SK-N-SH (cell line): ENCODE measurements at regions not wholly inside any gene's neighbourhood (a gene's known extent, or its start where the extent isn't known, plus 50 kb on each side); places are given as distances from the start of the nearest gene placed in this dataset.
A peak's percentile ranks its signal among the peaks of the same experiment; 100 is the strongest.

Experiments used
- CTCF ChIA-PET: fragments of 300-600, 350-600 bp; formaldehyde crosslinking; extraction: SDS; loops from one replicate; lab custom pipeline; 2021; lab: Yijun Ruan, JAX
- POLR2A ChIA-PET: fragments of 350-600 bp; sonication (Branson Sonifier 250); formaldehyde crosslinking; extraction: SDS; loops from one replicate; lab custom pipeline; 2020; ENCODE audit warnings: antibody characterized with exemption, inconsistent platforms; lab: Yijun Ruan, JAX
- DNase-seq: peaks from one replicate; pipeline ENCODE4 v3.0.0; 2012
- H2AFZ ChIP-seq: fragments of 200-600 bp; sonication (generic); 2 replicates; pipeline ENCODE4 v1.8.1; 2016; ENCODE audit warnings: antibody characterized with exemption, mild to moderate bottlenecking, low read depth
- H3F3A ChIP-seq: fragments of 200-600 bp; sonication (generic); replicated peaks from 2 replicates; pipeline ENCODE3; 2016; ENCODE audit warnings: antibody characterized with exemption, mild to moderate bottlenecking; ENCODE audit not compliant: insufficient read depth
- H3K27ac ChIP-seq, 2 experiments: fragments of 200-500 bp in 1 of 2; fragments of 200-600 bp in 1 of 2; sonication (Bioruptor generic) in 1 of 2; sonication (generic), shearing (Covaris generic) in 1 of 2; 2 replicates each; pipeline versions ENCODE4 v1.5.1 to v1.6.1; 2014 to 2016; ENCODE audit warnings: low read depth in 2 of 2, inconsistent platforms in 1 of 2, low read length in 1 of 2, mild to moderate bottlenecking in 1 of 2, mixed read lengths in 1 of 2
- H3K27me3 ChIP-seq: fragments of 200-600 bp; sonication (generic), shearing (Covaris generic); 2 replicates; pipeline ENCODE4 v1.6.1; 2016; ENCODE audit warnings: mixed run types; ENCODE audit not compliant: insufficient read depth
- H3K36me3 ChIP-seq, 2 experiments: fragments of 200-500 bp in 1 of 2; fragments of 200-600 bp in 1 of 2; sonication (Bioruptor generic) in 1 of 2; sonication (generic) in 1 of 2; replicated peaks in 1 of 2; 2 replicates each; pipeline versions ENCODE3 to v1.5.1; 2014 to 2016; ENCODE audit warnings: low read length in 1 of 2, mild to moderate bottlenecking in 1 of 2; ENCODE audit not compliant: insufficient read depth in 2 of 2, control insufficient read depth in 1 of 2
- H3K4me1 ChIP-seq, 2 experiments: fragments of 200-500 bp in 1 of 2; fragments of 200-600 bp in 1 of 2; sonication (Bioruptor generic) in 1 of 2; sonication (generic), shearing (Covaris generic) in 1 of 2; 2 replicates each; pipeline versions ENCODE4 v1.5.1 to v1.6.1; 2014 to 2016; ENCODE audit warnings: low read depth in 1 of 2, low read length in 1 of 2, mixed run types in 1 of 2; ENCODE audit not compliant: insufficient read depth in 2 of 2, control insufficient read depth in 1 of 2
- H3K4me2 ChIP-seq: fragments of 200-600 bp; sonication (generic), shearing (Covaris generic); 2 replicates; pipeline ENCODE4 v1.6.1; 2017; ENCODE audit warnings: mixed run types
- H3K4me3 ChIP-seq, 2 experiments: fragments of 200-500 bp in 1 of 2; fragments of 200-600 bp in 1 of 2; sonication (Bioruptor generic) in 1 of 2; sonication (generic), shearing (Covaris generic) in 1 of 2; 2 replicates each; pipeline versions ENCODE4 v1.5.1 to v1.8.1; 2014 to 2016; ENCODE audit warnings: low read depth in 2 of 2, inconsistent platforms in 1 of 2, low read length in 1 of 2, mild to moderate bottlenecking in 1 of 2, mixed read lengths in 1 of 2, moderate library complexity in 1 of 2
- H3K79me2 ChIP-seq: fragments of 200-600 bp; sonication (generic); 2 replicates; pipeline ENCODE4 v1.8.1; 2017; ENCODE audit warnings: mild to moderate bottlenecking; ENCODE audit not compliant: insufficient read depth
- H3K9ac ChIP-seq: fragments of 200-600 bp; sonication (generic); 2 replicates; pipeline ENCODE4 v1.6.1; 2017; ENCODE audit warnings: mixed run types
- H3K9me2 ChIP-seq: fragments of 200-600 bp; sonication (generic); 2 replicates; pipeline ENCODE4 v1.6.1; 2017; ENCODE audit warnings: mixed run types
- H3K9me3 ChIP-seq: fragments of 200-600 bp; sonication (generic); 2 replicates; pipeline ENCODE4 v1.6.1; 2017; ENCODE audit warnings: mixed run types, mild to moderate bottlenecking, moderate library complexity
- H4K20me1 ChIP-seq: fragments of 200-600 bp; sonication (generic); 2 replicates; pipeline ENCODE4 v1.6.1; 2017; ENCODE audit warnings: mild to moderate bottlenecking, mixed run types; ENCODE audit not compliant: insufficient read depth
- CTCF ChIP-seq: fragments of 200-600 bp; sonication (generic); IDR thresholded peaks from 2 replicates; pipeline ENCODE4 v1.6.1; 2017; ENCODE audit warnings: antibody characterized with exemption, mild to moderate bottlenecking, moderate library complexity
- EZH2phosphoT487 ChIP-seq: fragments of 200-600 bp; sonication (generic); IDR thresholded peaks from 2 replicates; pipeline ENCODE4 v1.6.1; 2017; ENCODE audit warnings: low read depth, mixed run types, mild to moderate bottlenecking, antibody characterized with exemption, moderate library complexity, borderline replicate concordance
- FOSL2 ChIP-seq: IDR thresholded peaks from 2 replicates; pipeline ENCODE4 v1.4.0; 2012; ENCODE audit warnings: low read depth, mild to moderate bottlenecking, moderate library complexity, borderline replicate concordance
- GABPA ChIP-seq: IDR thresholded peaks from 2 replicates; pipeline ENCODE4 v1.4.0; 2012; ENCODE audit warnings: low read depth, mild to moderate bottlenecking
- GATA2 ChIP-seq: sonication (generic); formaldehyde crosslinking; IDR thresholded peaks from 2 replicates; pipeline ENCODE4 v1.5.0; 2020; ENCODE audit warnings: mild to moderate bottlenecking, missing genetic modification reagents
- MAX ChIP-seq: IDR thresholded peaks from 2 replicates; pipeline ENCODE4 v1.4.0; 2012; ENCODE audit warnings: low read depth
- POLR2AphosphoS5 ChIP-seq: IDR thresholded peaks from 2 replicates; pipeline ENCODE4 v1.6.1; 2012; ENCODE audit warnings: low read depth, low read length
- TAF1 ChIP-seq: IDR thresholded peaks from 2 replicates; pipeline ENCODE4 v1.6.1; 2012; ENCODE audit warnings: low read depth, mild to moderate bottlenecking, low read length, moderate library complexity, borderline replicate concordance
- ZBTB33 ChIP-seq: IDR thresholded peaks from 2 replicates; pipeline ENCODE4 v1.4.0; 2012; ENCODE audit warnings: low read depth, borderline replicate concordance
- WGBS: methylation state at CpG from one replicate; pipeline ENCODE4 v1.1.6; 2017; ENCODE audit warnings: low lambda C conversion rate; 5-methylcytosine and 5-hydroxymethylcytosine counted together

GRCh38 chr5:171629628-171630349 lies 155.8 kb upstream of the SMIM23 start (continued):
- TF ChIP-seq ZBTB33 = no peak
- TF ChIP-seq POLR2AphosphoS5 = no peak
- TF ChIP-seq FOSL2 = no peak
- TF ChIP-seq EZH2phosphoT487 = no peak
- TF ChIP-seq MAX = no peak
- no peak for TF ChIP-seq GABPA
- TF ChIP-seq TAF1 = no peak
- TF ChIP-seq GATA2 (CRISPR knock-in tag) = no peak

- Histone ChIP-seq H3K9me2 (no peaks in the 10 kb centered on the region), H4K20me1 (no peaks in the 10 kb centered on the region), H2AFZ (0 out of 2 replicates have a peak overlapping the region, but pooled peaks have one; percentile 35), H3K4me3 (no peak overlapping the region), H3K27me3 (0 out of 2 replicates have a peak, but pooled peaks cover 9% of the 10 kb centered on the region), H3F3A (no peaks in the 10 kb centered on the region), H3K36me3 (no peaks in the 10 kb centered on the region), H3K4me2 (peak overlapping the region; percentile 54), H3K4me1 (peaks cover 0 to 11% of the 10 kb centered on the region in 2 experiments; a peak in 1 of 4 replicates), H3K27ac (no peak overlapping the region), H3K9ac (no peak overlapping the region), H3K9me3 (no peaks in the 10 kb centered on the region), H3K79me2 (no peaks in the 10 kb centered on the region)
- 46% methylated on average over 11 of the region's 11 CpGs for WGBS
- DNase-seq = no peak
- no peak for TF ChIP-seq POLR2AphosphoS5
- 0 out of 2 replicates have a peak, but pooled peaks have one; percentile 7 for TF ChIP-seq CTCF
- CTCF ChIA-PET = interaction anchor here (0.6 to 4.9 kb wide), 49 partner anchors 9 to 663 kb away, joined by 3 to 33 read pairs (median 4); partner anchors contain the start of gene FGF18
- POLR2A ChIA-PET = no interaction called here
Measured at GRCh38 chr5:171630350-171631065, 155.1 kb upstream of the SMIM23 start.
